Neuronal stem cell (in vitro differentiated cells): ENCODE measurements at regions not wholly inside any gene's neighbourhood (a gene's known extent, or its start where the extent isn't known, plus 50 kb on each side); places are given as distances from the start of the nearest gene placed in this dataset.

Source experiments
- DNase-seq: peaks from one replicate; pipeline ENCODE4 v3.0.0-alpha.2; 2013; ENCODE audit warnings: low spot score
- H2AFZ ChIP-seq: one replicate; pipeline ENCODE4 v1.6.1; 2013; ENCODE audit warnings: mild to moderate bottlenecking, low read length, inconsistent platforms
- H2AK5ac ChIP-seq: 2 replicates; pipeline ENCODE4 v1.6.1; 2013; ENCODE audit warnings: low read depth, mild to moderate bottlenecking, inconsistent platforms, low read length, moderate library complexity, mixed read lengths
- H2BK120ac ChIP-seq: 2 replicates; pipeline ENCODE4 v1.6.1; 2013; ENCODE audit warnings: low read depth, mild to moderate bottlenecking, inconsistent platforms, low read length, moderate library complexity, mixed read lengths
- H2BK12ac ChIP-seq: one replicate; pipeline ENCODE4 v1.6.1; 2013; ENCODE audit warnings: low read length, inconsistent platforms
- H2BK15ac ChIP-seq: 2 replicates; pipeline ENCODE4 v1.6.1; 2013; ENCODE audit warnings: mild to moderate bottlenecking, low read length, inconsistent platforms, mixed read lengths
- H2BK5ac ChIP-seq: one replicate; pipeline ENCODE4 v1.6.1; 2013; ENCODE audit warnings: inconsistent platforms, mild to moderate bottlenecking, low read length, moderate library complexity
- H3K14ac ChIP-seq: one replicate; pipeline ENCODE4 v1.6.1; 2013; ENCODE audit warnings: low read length, inconsistent platforms
- H3K18ac ChIP-seq: 2 replicates; pipeline ENCODE4 v1.6.1; 2013; ENCODE audit warnings: low read length, inconsistent platforms
- H3K23ac ChIP-seq: 2 replicates; pipeline ENCODE4 v1.6.1; 2013; ENCODE audit warnings: low read depth, mild to moderate bottlenecking, mixed read lengths, low read length, inconsistent platforms; ENCODE audit not compliant: poor library complexity
- H3K27ac ChIP-seq: replicated peaks from 3 replicates; pipeline ENCODE4 v1.5.1; 2013; ENCODE audit warnings: low read length, inconsistent platforms
- H3K27me3 ChIP-seq, 3 experiments: 2 replicates each; pipeline ENCODE4 v1.6.1; 2013; ENCODE audit warnings: low read length in 3 of 3, mild to moderate bottlenecking in 2 of 3, inconsistent platforms in 1 of 3, low read depth in 1 of 3, mixed read lengths in 1 of 3, moderate library complexity in 1 of 3; ENCODE audit not compliant: control insufficient read depth in 3 of 3, insufficient read depth in 3 of 3
- H3K36me3 ChIP-seq, 2 donors: replicated peaks in 1 of 2; 2 replicates each; pipeline ENCODE4 v1.6.1; 2013; ENCODE audit warnings: low read length in 2 of 2; ENCODE audit not compliant: control insufficient read depth in 2 of 2, insufficient read depth in 2 of 2
- H3K4ac ChIP-seq: 2 replicates; pipeline ENCODE4 v1.6.1; 2013; ENCODE audit warnings: inconsistent platforms, mild to moderate bottlenecking, low read length, moderate library complexity
- H3K4me1 ChIP-seq, 2 donors: 1 replicate in 1 of 2; 2 replicates in 1 of 2; pipeline ENCODE4 v1.6.1; 2013; ENCODE audit warnings: low read length in 2 of 2, low read depth in 1 of 2; ENCODE audit not compliant: control insufficient read depth in 2 of 2, insufficient read depth in 1 of 2
- H3K4me2 ChIP-seq: one replicate; pipeline ENCODE4 v1.6.1; 2013; ENCODE audit warnings: mild to moderate bottlenecking, low read length, inconsistent platforms; ENCODE audit not compliant: insufficient read depth, poor library complexity, severe bottlenecking
- H3K4me3 ChIP-seq, 2 donors: 2 replicates each; pipeline ENCODE4 v1.5.1; 2013; ENCODE audit warnings: low read length in 2 of 2, mild to moderate bottlenecking in 2 of 2, inconsistent platforms in 1 of 2, moderate library complexity in 1 of 2
- H3K79me1 ChIP-seq: one replicate; pipeline ENCODE4 v1.6.1; 2013; ENCODE audit warnings: low read depth, mild to moderate bottlenecking, inconsistent platforms, low read length, moderate library complexity
- H3K9ac ChIP-seq: one replicate; pipeline ENCODE4 v1.6.1; 2013; ENCODE audit warnings: mild to moderate bottlenecking, low read depth, low read length, inconsistent platforms; ENCODE audit not compliant: poor library complexity
- H3K9me3 ChIP-seq, 2 donors: replicated peaks in 1 of 2; 2 replicates each; pipeline versions ENCODE3 to v1.6.1; 2013; ENCODE audit warnings: low read length in 2 of 2, mild to moderate bottlenecking in 2 of 2, inconsistent platforms in 1 of 2, low read depth in 1 of 2, mixed read lengths in 1 of 2, moderate library complexity in 1 of 2; ENCODE audit not compliant: control insufficient read depth in 2 of 2, insufficient read depth in 1 of 2
- H4K8ac ChIP-seq: one replicate; pipeline ENCODE4 v1.6.1; 2013; ENCODE audit warnings: low read depth, mild to moderate bottlenecking, inconsistent platforms, low read length, moderate library complexity
- H4K91ac ChIP-seq: one replicate; pipeline ENCODE4 v1.6.1; 2013; ENCODE audit warnings: low read length, low read depth, mild to moderate bottlenecking, inconsistent platforms; ENCODE audit not compliant: poor library complexity
- WGBS, 2 donors: extraction: QIAGEN DNeasy Blood & Tissue Kit; methylation state at CpG; one replicate each; pipeline ENCODE4 v1.1.7; 2013; ENCODE audit warnings: missing lambda C conversion rate in 2 of 2, mixed read lengths in 1 of 2; ENCODE audit not compliant: insufficient read length in 2 of 2, insufficient replicate concordance in 1 of 2; ENCODE audit errors: extremely low coverage in 2 of 2; 5-methylcytosine and 5-hydroxymethylcytosine counted together

DNA sequence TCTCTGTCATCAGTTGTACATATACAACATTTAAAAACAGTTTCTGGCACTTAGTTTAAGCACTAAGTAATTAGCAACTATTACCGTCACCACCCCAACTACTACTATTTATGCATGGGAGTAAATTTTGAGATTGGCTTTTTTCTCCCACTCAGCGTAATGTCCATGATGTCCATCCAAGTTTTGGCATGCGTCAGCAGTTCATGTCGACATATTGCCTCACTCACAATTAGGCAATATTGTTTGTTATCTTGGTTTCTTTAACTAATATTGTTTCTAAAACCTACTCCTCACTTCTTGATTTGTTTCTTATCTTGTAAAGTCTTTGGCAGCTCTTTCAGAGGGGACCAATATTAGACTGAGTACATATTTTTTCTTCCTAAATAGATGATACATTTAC, 131.3 kb downstream of the KCNJ18 start:
- Histone ChIP-seq H3K4me1 (no peaks in the 10 kb centered on the region), H3K14ac (no peak overlapping the region), H2BK15ac (no peak overlapping the region), H3K36me3 (no peaks in the 10 kb centered on the region), H2BK120ac (no peak overlapping the region), H3K27ac (no peak overlapping the region), H2BK5ac (no peak overlapping the region), H4K91ac (no peak overlapping the region), H3K27me3 (no peaks in the 10 kb centered on the region), H3K9ac (no peak overlapping the region), H3K4me3 (no peak overlapping the region), H4K8ac (no peak overlapping the region), H3K9me3 (peaks cover 0 to 20% of the 10 kb centered on the region in 2 donors), H3K4ac (no peak overlapping the region), H3K23ac (no peak overlapping the region), H3K18ac (no peak overlapping the region), H2AK5ac (no peak overlapping the region), H2BK12ac (no peak overlapping the region), H3K4me2 (no peak overlapping the region), H3K79me1 (no peaks in the 10 kb centered on the region), H2AFZ (no peak overlapping the region)
- no peak for DNase-seq
- no CpG with 5 or more reads among the region's 4 CpGs for WGBS, 2 donors

DNA sequence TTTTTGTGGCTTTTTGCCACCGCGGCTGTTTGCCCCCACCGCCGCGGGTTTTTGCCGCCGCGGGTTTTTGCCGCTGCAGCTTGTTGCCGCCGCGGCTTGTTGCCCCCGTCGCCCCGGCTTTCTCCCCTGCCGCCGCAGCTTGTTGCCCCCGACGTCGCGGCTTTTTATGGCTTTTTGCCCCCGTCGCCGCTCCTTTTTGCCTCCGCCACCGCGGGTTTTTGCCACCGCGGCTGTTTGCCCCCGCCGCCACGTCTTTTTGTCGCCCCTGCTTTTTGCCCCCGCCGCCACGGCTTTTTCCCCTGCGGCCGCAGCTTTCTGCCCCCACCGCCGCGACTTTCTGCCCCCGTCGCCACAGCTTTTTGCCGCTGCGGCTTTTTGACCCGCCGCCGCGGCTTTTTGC, 149.5 kb downstream of the KCNJ18 start:
- no peak overlapping the region for H3K4me2 ChIP-seq
- H3K4ac ChIP-seq: no peak overlapping the region
- H2BK12ac ChIP-seq: no peak overlapping the region
- no peak overlapping the region for H2AFZ ChIP-seq
- H3K23ac ChIP-seq: no peak overlapping the region
- no peak overlapping the region for H3K9ac ChIP-seq
- H3K27me3 ChIP-seq: no peaks in the 10 kb centered on the region
- H3K18ac ChIP-seq: no peak overlapping the region
- no peak overlapping the region for H3K14ac ChIP-seq
- no peak overlapping the region for H3K27ac ChIP-seq
- no peak overlapping the region for H2BK120ac ChIP-seq
- H4K8ac ChIP-seq: no peak overlapping the region
- no peak overlapping the region for H4K91ac ChIP-seq
- peaks cover 0 to 1% of the 10 kb centered on the region in 2 donors for H3K9me3 ChIP-seq
- H3K4me3 ChIP-seq: no peak overlapping the region
- H3K4me1 ChIP-seq: no peaks in the 10 kb centered on the region
- H3K36me3 ChIP-seq: no peaks in the 10 kb centered on the region
- DNase-seq: no peak
- H2BK5ac ChIP-seq: no peak overlapping the region
- H2AK5ac ChIP-seq: no peak overlapping the region
- no peak overlapping the region for H2BK15ac ChIP-seq
- H3K79me1 ChIP-seq: no peaks in the 10 kb centered on the region
- WGBS, 2 donors: no CpG with 5 or more reads among the region's 49 CpGs

DNA sequence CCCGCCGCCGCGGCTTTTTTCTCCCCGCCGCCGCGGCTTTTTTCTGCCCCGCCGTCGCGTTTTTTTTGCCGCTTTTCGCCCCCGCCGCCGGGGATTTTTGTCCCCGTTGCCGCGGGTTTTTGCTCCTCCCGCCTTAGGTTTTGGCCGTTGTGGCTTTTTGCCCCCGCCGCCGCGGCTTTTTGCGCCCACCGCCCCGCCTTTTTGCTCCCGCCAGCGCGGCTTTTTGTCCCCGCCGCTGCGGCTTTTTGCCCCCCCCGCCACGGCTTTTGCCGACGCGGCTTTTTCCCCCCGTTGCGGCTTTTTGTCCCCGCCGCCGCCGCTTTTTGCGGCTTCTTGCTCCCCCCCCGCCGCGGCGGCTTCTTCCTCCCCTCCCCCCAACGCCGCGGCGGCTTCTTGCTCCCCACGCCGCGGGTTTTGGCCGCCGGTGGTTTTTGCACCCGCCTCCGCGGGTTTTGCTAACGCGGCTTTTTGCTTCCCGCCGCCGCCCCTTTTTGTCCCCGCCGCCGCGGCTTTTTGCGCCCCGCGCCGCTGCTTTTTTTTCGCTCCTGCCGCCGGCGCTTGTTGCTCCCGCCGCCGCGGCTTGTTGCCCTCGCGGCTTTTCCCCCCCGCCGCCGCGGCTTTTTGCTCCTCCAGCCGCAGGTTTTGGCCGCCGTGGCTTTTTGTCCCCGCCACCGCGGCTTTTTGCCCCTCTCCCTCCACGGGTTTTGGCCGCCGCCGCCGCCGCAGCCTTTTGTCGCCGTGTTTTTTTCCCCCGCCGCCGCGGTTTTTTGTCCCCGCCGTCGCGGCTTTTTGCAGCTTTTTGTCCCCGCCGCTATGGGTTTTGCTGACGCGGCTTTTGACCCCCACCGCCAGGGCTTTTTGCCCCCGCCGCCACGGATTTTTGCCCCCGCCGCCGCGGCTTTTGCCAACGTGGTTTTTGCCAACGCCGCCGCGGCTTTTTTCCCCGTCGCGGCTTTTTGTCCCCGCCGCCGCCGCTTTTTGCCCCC, 150.3 kb downstream of the KCNJ18 start:
- H3K79me1 ChIP-seq: no peaks in the 10 kb centered on the region
- no peaks in the 10 kb centered on the region for H3K4me1 ChIP-seq
- H4K8ac ChIP-seq: no peak overlapping the region
- H3K4me2 ChIP-seq: no peak overlapping the region
- no peak for DNase-seq
- H2AFZ ChIP-seq: no peak overlapping the region
- no peaks in the 10 kb centered on the region for H3K36me3 ChIP-seq
- H2BK12ac ChIP-seq: no peak overlapping the region
- H3K9ac ChIP-seq: no peak overlapping the region
- no peak overlapping the region for H3K27ac ChIP-seq
- H3K4ac ChIP-seq: no peak overlapping the region
- H2BK5ac ChIP-seq: no peak overlapping the region
- H2BK120ac ChIP-seq: no peak overlapping the region
- no peak overlapping the region for H3K23ac ChIP-seq
- H3K18ac ChIP-seq: no peak overlapping the region
- no peak overlapping the region for H3K4me3 ChIP-seq
- H3K14ac ChIP-seq: no peak overlapping the region
- no peaks in the 10 kb centered on the region for H3K27me3 ChIP-seq
- H2AK5ac ChIP-seq: no peak overlapping the region
- H2BK15ac ChIP-seq: no peak overlapping the region
- H4K91ac ChIP-seq: no peak overlapping the region
- no CpG with 5 or more reads among the region's 136 CpGs for WGBS, 2 donors
- peaks cover 0 to 1% of the 10 kb centered on the region in 2 donors for H3K9me3 ChIP-seq

DNA sequence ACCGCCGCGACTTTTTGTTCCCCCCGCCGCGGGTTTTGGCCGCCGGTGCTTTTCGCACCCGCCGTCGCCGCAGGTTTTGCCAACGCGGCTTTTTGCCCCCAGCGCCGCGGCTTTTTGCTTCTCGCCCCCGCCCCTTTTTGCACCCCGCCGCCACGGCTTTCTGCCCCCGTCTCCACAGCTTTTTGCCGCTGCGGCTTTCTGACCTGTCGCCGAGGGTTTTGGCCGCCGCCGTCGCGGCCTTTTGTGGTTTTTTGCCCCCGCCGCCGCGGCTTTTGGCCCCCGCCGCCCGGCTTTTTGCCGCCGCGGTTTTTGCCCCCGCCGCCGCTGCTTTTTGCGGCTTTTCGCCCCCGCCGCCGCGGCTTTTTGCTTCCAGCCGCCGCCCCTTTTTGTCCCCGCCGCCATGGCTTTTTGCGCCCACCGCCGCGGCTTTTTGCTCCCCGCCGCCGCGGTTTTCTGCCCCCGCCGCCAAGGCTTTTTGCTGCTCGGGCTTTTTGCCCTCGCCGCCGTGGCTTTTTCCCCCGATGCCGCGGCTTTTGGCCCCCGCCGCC, 151.1 kb downstream of the KCNJ18 start:
- Histone ChIP-seq H3K27ac (no peak overlapping the region), H3K4me2 (no peak overlapping the region), H3K4me3 (no peak overlapping the region), H3K9ac (no peak overlapping the region), H3K27me3 (no peaks in the 10 kb centered on the region), H3K18ac (no peak overlapping the region), H4K91ac (no peak overlapping the region), H2AFZ (no peak overlapping the region), H3K23ac (no peak overlapping the region), H3K36me3 (no peaks in the 10 kb centered on the region), H3K9me3 (peaks cover 0 to 3% of the 10 kb centered on the region in 2 donors), H2AK5ac (no peak overlapping the region), H4K8ac (no peak overlapping the region), H3K79me1 (no peaks in the 10 kb centered on the region), H2BK12ac (no peak overlapping the region), H3K14ac (no peak overlapping the region), H3K4me1 (no peaks in the 10 kb centered on the region), H2BK5ac (no peak overlapping the region), H2BK15ac (no peak overlapping the region), H3K4ac (no peak overlapping the region), H2BK120ac (no peak overlapping the region)
- no peak for DNase-seq
- whole genome bisulfite sequencing, 2 donors: no CpG with 5 or more reads among the region's 75 CpGs
